GM19397 (cell line): ENCODE measurements at regions not wholly inside any gene's neighbourhood (a gene's known extent, or its start where the extent isn't known, plus 50 kb on each side); places are given as distances from the start of the nearest gene placed in this dataset.
"Not testable (repeated sequence)": the region's sequence is repeated elsewhere in the genome, so short reads cannot be mapped to it uniquely, and the experiment has no call there.

Source experiments
- ATAC-seq: cut with Tn5 transposase; IDR thresholded peaks from one replicate; pipeline ENCODE4 v1.9.1; 2021; ENCODE audit warnings: mild to moderate bottlenecking, moderate library complexity; ENCODE audit not compliant: unreplicated experiment

- ATAC-seq = not testable (repeated sequence)
Observed at GRCh38 chr2:198270157-198270556, 465.8 kb downstream of the PLCL1 start.

GRCh38 chr2:198268519-198268918, 464.1 kb downstream of the PLCL1 start:
- ATAC-seq = no peak

GRCh38 chr2:198259496-198259895, 455.1 kb downstream of the PLCL1 start:
- ATAC-seq = no peak

GRCh38 chr2:198254536-198255090, 450.2 kb downstream of the PLCL1 start:
- no peak for ATAC-seq

- no peak for ATAC-seq
Observed at GRCh38 chr2:198253995-198254394, 449.6 kb downstream of the PLCL1 start.

GRCh38 chr2:198252472-198252871, 448.1 kb downstream of the PLCL1 start:
- ATAC-seq = no peak

- ATAC-seq = no peak
Observed at GRCh38 chr2:198242093-198242492, 437.7 kb downstream of the PLCL1 start.

GRCh38 chr2:198238429-198238828, 434.0 kb downstream of the PLCL1 start:
- ATAC-seq = no peak

- no peak for ATAC-seq
Observed at GRCh38 chr2:198236338-198236737, 431.9 kb downstream of the PLCL1 start.

GRCh38 chr2:198232281-198232680, 427.9 kb downstream of the PLCL1 start:
- no peak for ATAC-seq

- no peak for ATAC-seq
Observed at GRCh38 chr2:198231562-198231961, 427.2 kb downstream of the PLCL1 start.

GRCh38 chr2:198220763-198221610, 416.6 kb downstream of the PLCL1 start:
- ATAC-seq = no peak

- no peak for ATAC-seq
Observed at GRCh38 chr2:198219292-198219691, 414.9 kb downstream of the PLCL1 start.

GRCh38 chr2:198214114-198214596, 409.8 kb downstream of the PLCL1 start:
- ATAC-seq = no peak

- ATAC-seq = no peak
Observed at GRCh38 chr2:198213253-198213652, 408.9 kb downstream of the PLCL1 start.

- ATAC-seq = no peak
Observed at GRCh38 chr2:198211706-198212105, 407.3 kb downstream of the PLCL1 start.

- ATAC-seq = no peak
Observed at GRCh38 chr2:198203336-198204069, 399.1 kb downstream of the PLCL1 start.
